Fibroblast of lung (primary cell): ENCODE measurements at regions not wholly inside any gene's neighbourhood (a gene's known extent, or its start where the extent isn't known, plus 50 kb on each side); places are given as distances from the start of the nearest gene placed in this dataset.
"Not testable (repeated sequence)": the region's sequence is repeated elsewhere in the genome, so short reads cannot be mapped to it uniquely, and the experiment has no call there.

Experiments
- DNase-seq, 2 donors: peaks; one replicate each; pipeline versions ENCODE4 v3.0.0 to v3.0.0-alpha.2; 2010; ENCODE audit warnings: low read depth in 2 of 2
- H2AFZ ChIP-seq: 2 replicates; pipeline ENCODE4 v1.5.1; 2012; ENCODE audit warnings: low read length, control low read depth, inconsistent platforms
- H3K27ac ChIP-seq: 2 replicates; pipeline ENCODE4 v1.5.1; 2011; ENCODE audit warnings: low read length, control low read depth; ENCODE audit not compliant: insufficient read depth
- H3K27me3 ChIP-seq: 2 replicates; pipeline ENCODE4 v1.5.1; 2011; ENCODE audit warnings: mild to moderate bottlenecking, low read length; ENCODE audit not compliant: control insufficient read depth, insufficient read depth
- H3K36me3 ChIP-seq: 2 replicates; pipeline ENCODE4 v1.5.1; 2011; ENCODE audit warnings: low read length; ENCODE audit not compliant: control insufficient read depth, insufficient read depth
- H3K4me1 ChIP-seq: 2 replicates; pipeline ENCODE4 v1.5.1; 2011; ENCODE audit warnings: low read length; ENCODE audit not compliant: control insufficient read depth, insufficient read depth; ENCODE audit errors: extremely low read depth
- H3K4me2 ChIP-seq: 2 replicates; pipeline ENCODE4 v1.5.1; 2011; ENCODE audit warnings: low read length, control low read depth; ENCODE audit not compliant: insufficient read depth; ENCODE audit errors: extremely low read depth
- H3K4me3 ChIP-seq, 4 experiments: fragments of 200-600 bp in 1 of 4; sonication (generic) in 1 of 4; replicated peaks in 1 of 4; 2 replicates each; pipeline ENCODE4 v1.5.1; 2011 to 2016; ENCODE audit warnings: low read length in 4 of 4, low read depth in 3 of 4, mild to moderate bottlenecking in 3 of 4, control low read depth in 2 of 4, inconsistent platforms in 1 of 4, mixed read lengths in 1 of 4; ENCODE audit not compliant: insufficient read depth in 1 of 4; ENCODE audit errors: control extremely low read depth in 1 of 4
- H3K79me2 ChIP-seq: 2 replicates; pipeline ENCODE4 v1.5.1; 2012; ENCODE audit warnings: mild to moderate bottlenecking, low read length, inconsistent platforms; ENCODE audit not compliant: control insufficient read depth, insufficient read depth
- H3K9ac ChIP-seq: 2 replicates; pipeline ENCODE4 v1.5.1; 2011; ENCODE audit warnings: mild to moderate bottlenecking, low read length, control low read depth; ENCODE audit not compliant: insufficient read depth
- H3K9me3 ChIP-seq: 2 replicates; pipeline ENCODE4 v1.5.1; 2012; ENCODE audit warnings: low read depth, low read length; ENCODE audit not compliant: control insufficient read depth, insufficient read depth
- H4K20me1 ChIP-seq: 2 replicates; pipeline ENCODE4 v1.5.1; 2011; ENCODE audit warnings: low read length; ENCODE audit not compliant: control insufficient read depth, insufficient read depth; ENCODE audit errors: extremely low read depth
- EZH2 ChIP-seq: IDR thresholded peaks from 2 replicates; pipeline ENCODE4 v1.5.1; 2012; ENCODE audit warnings: low read length, control low read depth, mild to moderate bottlenecking; ENCODE audit errors: missing control alignments
- TF ChIP-seq, protein P1 (sequence below), 2 donors: IDR thresholded peaks in 1 of 2; conservative IDR thresholded peaks in 1 of 2; 1 replicate in 1 of 2; 2 replicates in 1 of 2; pipeline ENCODE4 v1.5.1; 2011 to 2012; ENCODE audit warnings: low read length in 2 of 2, control low read depth in 1 of 2, inconsistent platforms in 1 of 2, low read depth in 1 of 2, mild to moderate bottlenecking in 1 of 2

DNA sequence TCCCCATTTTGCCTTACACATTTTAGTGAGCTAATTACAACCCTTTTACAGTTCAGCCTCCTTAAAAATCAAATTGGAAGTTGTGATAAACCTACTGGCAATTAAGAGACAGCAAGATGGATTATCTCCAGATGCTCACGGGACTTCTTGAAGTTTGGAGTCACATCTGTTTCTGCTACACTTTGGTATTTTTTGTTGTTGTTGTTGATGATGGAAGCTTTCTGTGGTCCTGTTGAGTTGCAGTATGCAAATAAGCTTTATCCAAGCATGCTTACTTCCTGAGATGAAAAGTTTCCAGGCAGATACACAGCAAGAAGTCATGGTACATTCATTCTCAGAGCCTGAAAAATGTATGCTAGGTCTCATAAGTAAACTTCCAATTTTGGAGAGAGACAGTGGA is 670.0 kb upstream of the AMOT start:
- TF ChIP-seq EZH2 = no peak
- TF ChIP-seq, protein P1, sequence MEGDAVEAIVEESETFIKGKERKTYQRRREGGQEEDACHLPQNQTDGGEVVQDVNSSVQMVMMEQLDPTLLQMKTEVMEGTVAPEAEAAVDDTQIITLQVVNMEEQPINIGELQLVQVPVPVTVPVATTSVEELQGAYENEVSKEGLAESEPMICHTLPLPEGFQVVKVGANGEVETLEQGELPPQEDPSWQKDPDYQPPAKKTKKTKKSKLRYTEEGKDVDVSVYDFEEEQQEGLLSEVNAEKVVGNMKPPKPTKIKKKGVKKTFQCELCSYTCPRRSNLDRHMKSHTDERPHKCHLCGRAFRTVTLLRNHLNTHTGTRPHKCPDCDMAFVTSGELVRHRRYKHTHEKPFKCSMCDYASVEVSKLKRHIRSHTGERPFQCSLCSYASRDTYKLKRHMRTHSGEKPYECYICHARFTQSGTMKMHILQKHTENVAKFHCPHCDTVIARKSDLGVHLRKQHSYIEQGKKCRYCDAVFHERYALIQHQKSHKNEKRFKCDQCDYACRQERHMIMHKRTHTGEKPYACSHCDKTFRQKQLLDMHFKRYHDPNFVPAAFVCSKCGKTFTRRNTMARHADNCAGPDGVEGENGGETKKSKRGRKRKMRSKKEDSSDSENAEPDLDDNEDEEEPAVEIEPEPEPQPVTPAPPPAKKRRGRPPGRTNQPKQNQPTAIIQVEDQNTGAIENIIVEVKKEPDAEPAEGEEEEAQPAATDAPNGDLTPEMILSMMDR (conservative IDR thresholded peaks at IDR 0.05 in 1 of 2, IDR thresholded peaks at IDR 0.05 in 1 of 2; ENCODE audit: low read depth in 1 of 2, low read length in 2 of 2) = no peak
- no peaks in the 10 kb centered on the region for H3K27me3 ChIP-seq
- H3K4me2 ChIP-seq = no peak overlapping the region
- H3K9ac ChIP-seq = no peak overlapping the region
- H3K9me3 ChIP-seq = no peaks in the 10 kb centered on the region
- H4K20me1 ChIP-seq = no peaks in the 10 kb centered on the region
- H2AFZ ChIP-seq = no peak overlapping the region
- DNase-seq = peak in 1 of 2 donors; percentile 11
- H3K79me2 ChIP-seq = no peaks in the 10 kb centered on the region
- H3K4me3 ChIP-seq = no peak overlapping the region
- H3K36me3 ChIP-seq = no peaks in the 10 kb centered on the region
- no peaks in the 10 kb centered on the region for H3K4me1 ChIP-seq
- no peak overlapping the region for H3K27ac ChIP-seq

DNA sequence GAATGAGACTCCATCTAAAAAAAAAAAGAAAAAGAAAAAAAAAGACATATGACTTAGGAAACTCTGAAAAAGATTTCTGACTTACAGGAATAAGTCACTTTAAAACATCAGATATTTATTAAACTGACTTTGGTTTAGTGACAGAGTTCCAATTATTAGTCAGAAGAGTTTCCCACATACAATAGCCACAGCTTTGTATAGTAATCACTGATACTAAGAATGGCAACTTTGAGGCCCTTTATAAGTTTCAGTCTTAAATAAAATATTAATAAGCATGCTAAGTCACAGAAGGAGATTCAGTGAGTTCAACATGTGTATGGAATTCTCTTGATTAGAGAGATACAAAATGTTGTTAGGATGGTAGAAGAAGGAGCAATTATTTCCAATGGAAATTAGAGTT is 652.3 kb upstream of the AMOT start:
- no peak overlapping the region for H3K9ac ChIP-seq
- DNase-seq = no peak
- H3K4me2 ChIP-seq = no peak overlapping the region
- no peaks in the 10 kb centered on the region for H4K20me1 ChIP-seq
- no peaks in the 10 kb centered on the region for H3K79me2 ChIP-seq
- no peak overlapping the region for H3K27ac ChIP-seq
- no peaks in the 10 kb centered on the region for H3K36me3 ChIP-seq
- no peaks in the 10 kb centered on the region for H3K9me3 ChIP-seq
- TF ChIP-seq, protein P1 (conservative IDR thresholded peaks at IDR 0.05 in 1 of 2, IDR thresholded peaks at IDR 0.05 in 1 of 2; ENCODE audit: low read depth in 1 of 2, low read length in 2 of 2) = no peak
- no peak for TF ChIP-seq EZH2
- no peak overlapping the region for H2AFZ ChIP-seq
- no peak overlapping the region for H3K4me3 ChIP-seq
- no peaks in the 10 kb centered on the region for H3K4me1 ChIP-seq
- no peaks in the 10 kb centered on the region for H3K27me3 ChIP-seq

DNA sequence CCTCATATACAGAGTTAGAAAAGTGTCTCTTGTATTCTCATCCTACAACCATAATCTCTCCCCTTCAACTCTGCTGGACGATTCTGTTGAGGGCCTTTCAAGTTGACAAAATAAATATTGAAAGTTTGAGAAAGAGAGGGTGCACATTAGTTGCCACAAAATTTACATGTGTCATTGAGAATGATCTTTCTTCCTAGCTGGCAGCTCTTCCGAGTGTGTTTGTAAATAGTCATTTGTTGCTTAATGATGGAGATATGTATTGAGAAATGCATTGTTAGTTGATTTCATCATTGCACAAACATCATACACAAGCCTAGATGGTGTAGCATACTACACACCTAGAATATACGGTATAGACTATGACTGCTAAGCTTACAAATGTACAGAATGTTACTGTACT is 632.8 kb upstream of the AMOT start:
- H2AFZ ChIP-seq = no peak overlapping the region

DNA sequence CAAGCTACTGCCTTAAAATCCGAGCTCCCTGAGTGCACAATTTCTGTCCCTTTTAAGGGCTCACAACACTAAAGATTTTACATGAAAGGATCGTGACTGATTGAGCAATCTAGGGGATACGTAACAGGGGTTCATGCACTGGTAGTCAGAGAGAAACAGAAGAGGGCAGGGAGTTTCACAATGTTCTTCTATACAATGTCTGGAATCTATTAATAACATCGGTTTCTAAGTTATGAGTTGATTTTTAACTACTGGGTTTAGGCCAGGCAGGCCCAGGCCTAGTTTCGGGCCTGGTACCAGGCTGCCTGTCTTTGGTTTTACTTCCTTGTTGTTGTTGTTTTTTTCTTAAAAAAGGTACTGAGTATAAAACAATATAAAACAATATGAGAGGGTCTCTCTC is 632.4 kb upstream of the AMOT start:
- H3K36me3 ChIP-seq, H3K9me3 ChIP-seq, H3K27me3 ChIP-seq, H3K4me2 ChIP-seq, H4K20me1 ChIP-seq, H3K9ac ChIP-seq, H3K79me2 ChIP-seq, DNase-seq, H3K4me3 ChIP-seq, H2AFZ ChIP-seq, H3K4me1 ChIP-seq, H3K27ac ChIP-seq: not testable (repeated sequence)

More for the DNA sequence above, 632.8 kb upstream of the AMOT start:
- no peaks in the 10 kb centered on the region for H3K4me1 ChIP-seq
- no peaks in the 10 kb centered on the region for H3K27me3 ChIP-seq
- H3K9ac ChIP-seq = no peak overlapping the region
- H3K36me3 ChIP-seq = no peaks in the 10 kb centered on the region
- H4K20me1 ChIP-seq = no peaks in the 10 kb centered on the region
- no peaks in the 10 kb centered on the region for H3K79me2 ChIP-seq
- DNase-seq = no peak
- no peak for TF ChIP-seq EZH2
- no peak overlapping the region for H3K4me3 ChIP-seq
- H3K27ac ChIP-seq = no peak overlapping the region
- no peak overlapping the region for H3K4me2 ChIP-seq
- no peaks in the 10 kb centered on the region for H3K9me3 ChIP-seq
